Mucosa of gallbladder (tissue), 1 donor: ENCODE measurements at regions not wholly inside any gene's neighbourhood (a gene's known extent, or its start where the extent isn't known, plus 50 kb on each side); places are given as distances from the start of the nearest gene placed in this dataset.

ENCODE experiments used
- DNase-seq: peaks from one replicate; pipeline ENCODE4 v3.0.0-alpha.2; 2020; ENCODE audit warnings: low spot score
- donor health status: DM: no; HTN: no; CAD: no.

- no peak for DNase-seq
Observed at GRCh38 chr1:192522673-192523072, 52.9 kb upstream of the RGS1 start.

- DNase-seq = no peak
Observed at GRCh38 chr1:192524223-192524622, 51.4 kb upstream of the RGS1 start.
